ENCODE measurements at regions not wholly inside any gene's neighbourhood (a gene's known extent, or its start where the extent isn't known, plus 50 kb on each side); places are given as distances from the start of the nearest gene placed in this dataset.
"Not testable (repeated sequence)": the region's sequence is repeated elsewhere in the genome, so short reads cannot be mapped to it uniquely, and the experiment has no call there.

GRCh38 chr2:167818521-167818920 lies 428.9 kb downstream of the STK39 start:
- no peak for TF ChIP-seq CTCF (IDR thresholded peaks at IDR 0.05; ENCODE audit: unreplicated experiment)
- H3K4me1 Mint-ChIP-seq (ENCODE audit: unreplicated experiment): peaks cover 7% of the 10 kb centered on the region
- DNase-seq (ENCODE audit: low spot score): no peak
- H3K27me3 Mint-ChIP-seq (ENCODE audit: unreplicated experiment): no peaks in the 10 kb centered on the region
- no peaks in the 10 kb centered on the region for H3K36me3 Mint-ChIP-seq (ENCODE audit: low read depth, unreplicated experiment)
- no peak overlapping the region for H3K4me3 Mint-ChIP-seq (ENCODE audit: unreplicated experiment)
- H3K9me3 Mint-ChIP-seq (ENCODE audit: unreplicated experiment): no peaks in the 10 kb centered on the region
- no peak overlapping the region for H3K27ac Mint-ChIP-seq (ENCODE audit: unreplicated experiment)

DNA sequence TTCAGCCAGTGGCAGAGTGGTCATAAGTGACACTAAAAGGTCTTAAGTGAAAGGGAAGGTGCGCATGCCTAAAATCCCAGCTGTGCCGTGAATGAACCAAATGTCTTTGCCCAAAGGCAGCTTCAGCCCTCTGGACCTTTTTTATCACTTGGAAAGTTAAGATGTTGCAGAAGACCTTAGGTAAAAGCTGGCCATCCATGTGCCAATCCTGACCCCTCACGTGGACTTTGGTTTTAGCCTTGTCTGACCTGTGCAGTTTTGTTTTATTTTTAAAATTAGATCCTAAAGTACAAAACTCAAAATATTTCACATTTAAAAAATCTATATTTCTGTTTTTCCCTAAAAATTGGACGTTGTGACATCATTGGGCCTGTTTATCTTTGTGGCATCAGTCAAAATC lies 429.5 kb downstream of the STK39 start:
- TF ChIP-seq CTCF (IDR thresholded peaks at IDR 0.05; ENCODE audit: unreplicated experiment): no peak
- DNase-seq (ENCODE audit: low spot score): no peak
- Mint-ChIP-seq H3K9me3 (ENCODE audit: unreplicated experiment) (no peaks in the 10 kb centered on the region), H3K27me3 (ENCODE audit: unreplicated experiment) (no peaks in the 10 kb centered on the region), H3K27ac (ENCODE audit: unreplicated experiment) (no peak overlapping the region), H3K36me3 (ENCODE audit: low read depth, unreplicated experiment) (no peaks in the 10 kb centered on the region), H3K4me1 (ENCODE audit: unreplicated experiment) (peaks cover 7% of the 10 kb centered on the region), H3K4me3 (ENCODE audit: unreplicated experiment) (no peak overlapping the region)

DNA sequence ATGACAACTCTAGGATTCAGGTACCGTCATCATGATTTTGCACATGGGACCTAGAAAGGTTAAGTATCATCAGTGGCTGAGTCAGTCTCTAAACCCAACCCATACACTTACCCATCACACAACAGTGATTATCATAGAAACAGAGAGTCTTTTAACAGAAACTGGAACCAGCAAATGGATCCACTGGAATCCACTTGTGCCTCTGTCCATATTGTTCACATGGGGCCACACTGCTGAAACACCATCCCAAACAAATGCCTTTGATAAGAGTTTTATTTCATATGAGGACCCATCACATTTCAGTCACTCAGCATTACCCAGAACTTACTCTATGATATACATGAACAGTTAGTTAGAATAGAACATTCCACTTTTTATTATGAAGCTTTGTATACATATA lies 430.0 kb downstream of the STK39 start:
- H3K4me1 Mint-ChIP-seq (ENCODE audit: unreplicated experiment): peaks cover 7% of the 10 kb centered on the region
- H3K9me3 Mint-ChIP-seq (ENCODE audit: unreplicated experiment): no peaks in the 10 kb centered on the region
- no peak overlapping the region for H3K4me3 Mint-ChIP-seq (ENCODE audit: unreplicated experiment)

GRCh38 chr2:167816874-167817290 lies 430.5 kb downstream of the STK39 start:
- DNase-seq (ENCODE audit: low spot score): no peak
- Mint-ChIP-seq H3K4me1 (ENCODE audit: unreplicated experiment) (peaks cover 3% of the 10 kb centered on the region), H3K36me3 (ENCODE audit: low read depth, unreplicated experiment) (no peaks in the 10 kb centered on the region), H3K27ac (ENCODE audit: unreplicated experiment) (no peak overlapping the region), H3K27me3 (ENCODE audit: unreplicated experiment) (no peaks in the 10 kb centered on the region), H3K9me3 (ENCODE audit: unreplicated experiment) (no peaks in the 10 kb centered on the region), H3K4me3 (ENCODE audit: unreplicated experiment) (no peak overlapping the region)
- no peak for TF ChIP-seq CTCF (IDR thresholded peaks at IDR 0.05; ENCODE audit: unreplicated experiment)

More for the DNA sequence above, 430.0 kb downstream of the STK39 start:
- DNase-seq (ENCODE audit: low spot score): no peak
- no peak for TF ChIP-seq CTCF (IDR thresholded peaks at IDR 0.05; ENCODE audit: unreplicated experiment)
- no peaks in the 10 kb centered on the region for H3K36me3 Mint-ChIP-seq (ENCODE audit: low read depth, unreplicated experiment)
- H3K27ac Mint-ChIP-seq (ENCODE audit: unreplicated experiment): no peak overlapping the region
- H3K27me3 Mint-ChIP-seq (ENCODE audit: unreplicated experiment): no peaks in the 10 kb centered on the region

- Mint-ChIP-seq H3K36me3 (ENCODE audit: low read depth, unreplicated experiment) (no peaks in the 10 kb centered on the region), H3K27me3 (ENCODE audit: unreplicated experiment) (no peaks in the 10 kb centered on the region), H3K4me1 (ENCODE audit: unreplicated experiment) (no peaks in the 10 kb centered on the region), H3K4me3 (ENCODE audit: unreplicated experiment) (no peak overlapping the region), H3K9me3 (ENCODE audit: unreplicated experiment) (no peaks in the 10 kb centered on the region), H3K27ac (ENCODE audit: unreplicated experiment) (no peak overlapping the region)
- DNase-seq (ENCODE audit: low spot score): no peak
- no peak for TF ChIP-seq CTCF (IDR thresholded peaks at IDR 0.05; ENCODE audit: unreplicated experiment)
These were observed 432.3 kb downstream of the STK39 start for GRCh38 chr2:167814881-167815718.

DNA sequence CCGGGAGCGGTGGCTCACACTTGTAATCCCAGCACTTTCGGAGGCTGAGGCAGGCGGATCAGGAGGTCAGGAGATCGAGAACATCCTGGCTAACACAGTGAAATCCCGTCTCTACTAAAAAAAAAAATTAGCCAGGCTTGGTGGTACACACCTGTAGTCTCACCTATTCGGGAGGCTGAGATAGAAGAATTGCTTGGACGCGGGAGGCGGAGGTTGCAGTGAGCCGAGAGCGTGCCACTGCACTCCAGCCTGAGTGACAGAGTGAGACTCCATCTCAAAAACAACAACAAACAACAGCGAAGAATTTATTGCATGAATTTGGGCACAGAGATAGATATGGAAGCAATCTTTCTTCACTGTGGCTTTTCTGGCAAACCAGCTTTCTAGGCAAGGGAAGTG lies 432.9 kb downstream of the STK39 start:
- not testable (repeated sequence) for H3K27me3 Mint-ChIP-seq (ENCODE audit: unreplicated experiment); H3K27ac Mint-ChIP-seq (ENCODE audit: unreplicated experiment); H3K4me3 Mint-ChIP-seq (ENCODE audit: unreplicated experiment); H3K36me3 Mint-ChIP-seq (ENCODE audit: low read depth, unreplicated experiment); DNase-seq (ENCODE audit: low spot score); H3K4me1 Mint-ChIP-seq (ENCODE audit: unreplicated experiment); H3K9me3 Mint-ChIP-seq (ENCODE audit: unreplicated experiment)

DNA sequence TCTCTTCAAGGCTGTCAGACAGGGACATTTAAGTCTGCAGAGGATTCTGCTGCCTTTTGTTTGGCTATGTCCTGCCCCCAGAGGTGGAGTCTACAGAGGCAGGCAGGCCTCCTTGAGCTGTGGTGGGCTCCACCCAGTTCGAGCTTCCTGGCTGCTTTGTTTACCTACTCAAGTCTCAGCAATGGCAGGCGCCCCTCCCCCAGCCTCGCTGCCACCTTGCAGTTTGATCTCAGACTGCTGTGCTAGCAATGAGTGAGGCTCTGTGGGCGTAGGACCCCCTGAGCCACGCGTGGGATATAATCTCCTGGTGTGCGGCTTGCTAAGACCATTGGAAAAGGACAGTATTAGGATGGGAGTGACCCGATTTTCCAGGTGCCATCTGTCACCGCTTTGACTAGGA lies 437.6 kb downstream of the STK39 start:
- not testable (repeated sequence) for H3K9me3 Mint-ChIP-seq (ENCODE audit: unreplicated experiment); H3K4me3 Mint-ChIP-seq (ENCODE audit: unreplicated experiment); H3K27me3 Mint-ChIP-seq (ENCODE audit: unreplicated experiment); H3K36me3 Mint-ChIP-seq (ENCODE audit: low read depth, unreplicated experiment); H3K27ac Mint-ChIP-seq (ENCODE audit: unreplicated experiment); DNase-seq (ENCODE audit: low spot score); H3K4me1 Mint-ChIP-seq (ENCODE audit: unreplicated experiment)

Measured in endothelial cell (in vitro differentiated cells).